ENCODE measurements at regions not wholly inside any gene's neighbourhood (a gene's known extent, or its start where the extent isn't known, plus 50 kb on each side); places are given as distances from the start of the nearest gene placed in this dataset.

DNA sequence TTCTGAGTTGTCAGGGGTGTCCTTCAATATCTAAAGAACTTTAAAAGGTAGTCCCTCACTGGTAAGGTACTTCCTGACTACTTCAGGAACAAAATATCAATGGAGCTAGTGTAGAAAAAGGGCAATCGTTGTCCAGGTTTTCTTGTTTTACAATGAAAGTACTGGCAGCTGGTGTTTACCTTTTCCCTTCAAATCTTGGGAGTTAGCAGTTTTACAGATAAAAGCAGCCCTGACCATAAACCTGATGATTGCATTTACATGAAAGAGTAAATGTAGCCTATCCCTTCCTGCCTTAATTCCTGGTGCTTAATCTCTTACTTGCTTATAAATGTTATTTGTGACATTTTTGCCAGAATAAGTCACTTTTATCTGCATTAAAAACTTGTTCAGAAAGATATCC, 559.9 kb upstream of the ARPP21 start:
- no peaks in the 10 kb centered on the region for H4K20me1 ChIP-seq (replicated peaks; ENCODE audit: insufficient read depth)
- H3K4me1 ChIP-seq (ENCODE audit: insufficient read depth) = no peaks in the 10 kb centered on the region
- no peaks in the 10 kb centered on the region for H3F3A ChIP-seq (replicated peaks; ENCODE audit: low read depth)
- Mint-ChIP-seq H3K4me1 (no peaks in the 10 kb centered on the region; the same call in 2 of the 3 replicates), H3K27me3 (ENCODE audit: insufficient read depth, low read depth, poor library complexity) (no peaks in the 10 kb centered on the region), H3K9me3 (no peaks in the 10 kb centered on the region), H3K27ac (no peak overlapping the region), H3K36me3 (ENCODE audit: low read depth) (no peaks in the 10 kb centered on the region), H3K4me3 (no peak overlapping the region)
- no peaks in the 10 kb centered on the region for H3K79me2 ChIP-seq (replicated peaks; ENCODE audit: insufficient read depth)
- H3K9me2 ChIP-seq (ENCODE audit: insufficient read depth) = 0 out of 2 replicates have a peak, but pooled peaks cover 2% of the 10 kb centered on the region
- no peak overlapping the region for H2AFZ ChIP-seq
- no peaks in the 10 kb centered on the region for H3K36me3 ChIP-seq (ENCODE audit: insufficient read depth)
- H3K4me2 ChIP-seq = no peak overlapping the region
- ATAC-seq = no peak
- no peak for DNase-seq (ENCODE audit: low spot score)
- no peak overlapping the region for H3K27ac ChIP-seq (ENCODE audit: low read depth)
- H3K4me3 ChIP-seq = no peak overlapping the region
- TF ChIP-seq EZH2 (IDR thresholded peaks at IDR 0.05; ENCODE audit: low read depth, unreplicated experiment) (no peak), NANOG (IDR thresholded peaks at IDR 0.05; ENCODE audit: borderline replicate concordance) (no peak), EZH2phosphoT487 (IDR thresholded peaks at IDR 0.05; ENCODE audit: unreplicated experiment) (no peak), STAT1 (IDR thresholded peaks at IDR 0.05; ENCODE audit: unreplicated experiment) (no peak), POLR2AphosphoS5 (IDR thresholded peaks at IDR 0.05; ENCODE audit: low read depth) (no peak)
- TF ChIP-seq, protein P1, sequence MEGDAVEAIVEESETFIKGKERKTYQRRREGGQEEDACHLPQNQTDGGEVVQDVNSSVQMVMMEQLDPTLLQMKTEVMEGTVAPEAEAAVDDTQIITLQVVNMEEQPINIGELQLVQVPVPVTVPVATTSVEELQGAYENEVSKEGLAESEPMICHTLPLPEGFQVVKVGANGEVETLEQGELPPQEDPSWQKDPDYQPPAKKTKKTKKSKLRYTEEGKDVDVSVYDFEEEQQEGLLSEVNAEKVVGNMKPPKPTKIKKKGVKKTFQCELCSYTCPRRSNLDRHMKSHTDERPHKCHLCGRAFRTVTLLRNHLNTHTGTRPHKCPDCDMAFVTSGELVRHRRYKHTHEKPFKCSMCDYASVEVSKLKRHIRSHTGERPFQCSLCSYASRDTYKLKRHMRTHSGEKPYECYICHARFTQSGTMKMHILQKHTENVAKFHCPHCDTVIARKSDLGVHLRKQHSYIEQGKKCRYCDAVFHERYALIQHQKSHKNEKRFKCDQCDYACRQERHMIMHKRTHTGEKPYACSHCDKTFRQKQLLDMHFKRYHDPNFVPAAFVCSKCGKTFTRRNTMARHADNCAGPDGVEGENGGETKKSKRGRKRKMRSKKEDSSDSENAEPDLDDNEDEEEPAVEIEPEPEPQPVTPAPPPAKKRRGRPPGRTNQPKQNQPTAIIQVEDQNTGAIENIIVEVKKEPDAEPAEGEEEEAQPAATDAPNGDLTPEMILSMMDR (conservative IDR thresholded peaks at IDR 0.05; ENCODE audit: low read depth in 2 of 2) = no peak
- TF ChIP-seq, protein P2, sequence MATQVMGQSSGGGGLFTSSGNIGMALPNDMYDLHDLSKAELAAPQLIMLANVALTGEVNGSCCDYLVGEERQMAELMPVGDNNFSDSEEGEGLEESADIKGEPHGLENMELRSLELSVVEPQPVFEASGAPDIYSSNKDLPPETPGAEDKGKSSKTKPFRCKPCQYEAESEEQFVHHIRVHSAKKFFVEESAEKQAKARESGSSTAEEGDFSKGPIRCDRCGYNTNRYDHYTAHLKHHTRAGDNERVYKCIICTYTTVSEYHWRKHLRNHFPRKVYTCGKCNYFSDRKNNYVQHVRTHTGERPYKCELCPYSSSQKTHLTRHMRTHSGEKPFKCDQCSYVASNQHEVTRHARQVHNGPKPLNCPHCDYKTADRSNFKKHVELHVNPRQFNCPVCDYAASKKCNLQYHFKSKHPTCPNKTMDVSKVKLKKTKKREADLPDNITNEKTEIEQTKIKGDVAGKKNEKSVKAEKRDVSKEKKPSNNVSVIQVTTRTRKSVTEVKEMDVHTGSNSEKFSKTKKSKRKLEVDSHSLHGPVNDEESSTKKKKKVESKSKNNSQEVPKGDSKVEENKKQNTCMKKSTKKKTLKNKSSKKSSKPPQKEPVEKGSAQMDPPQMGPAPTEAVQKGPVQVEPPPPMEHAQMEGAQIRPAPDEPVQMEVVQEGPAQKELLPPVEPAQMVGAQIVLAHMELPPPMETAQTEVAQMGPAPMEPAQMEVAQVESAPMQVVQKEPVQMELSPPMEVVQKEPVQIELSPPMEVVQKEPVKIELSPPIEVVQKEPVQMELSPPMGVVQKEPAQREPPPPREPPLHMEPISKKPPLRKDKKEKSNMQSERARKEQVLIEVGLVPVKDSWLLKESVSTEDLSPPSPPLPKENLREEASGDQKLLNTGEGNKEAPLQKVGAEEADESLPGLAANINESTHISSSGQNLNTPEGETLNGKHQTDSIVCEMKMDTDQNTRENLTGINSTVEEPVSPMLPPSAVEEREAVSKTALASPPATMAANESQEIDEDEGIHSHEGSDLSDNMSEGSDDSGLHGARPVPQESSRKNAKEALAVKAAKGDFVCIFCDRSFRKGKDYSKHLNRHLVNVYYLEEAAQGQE (IDR thresholded peaks at IDR 0.05; ENCODE audit: unreplicated experiment) = no peak
- TF ChIP-seq, protein P3, sequence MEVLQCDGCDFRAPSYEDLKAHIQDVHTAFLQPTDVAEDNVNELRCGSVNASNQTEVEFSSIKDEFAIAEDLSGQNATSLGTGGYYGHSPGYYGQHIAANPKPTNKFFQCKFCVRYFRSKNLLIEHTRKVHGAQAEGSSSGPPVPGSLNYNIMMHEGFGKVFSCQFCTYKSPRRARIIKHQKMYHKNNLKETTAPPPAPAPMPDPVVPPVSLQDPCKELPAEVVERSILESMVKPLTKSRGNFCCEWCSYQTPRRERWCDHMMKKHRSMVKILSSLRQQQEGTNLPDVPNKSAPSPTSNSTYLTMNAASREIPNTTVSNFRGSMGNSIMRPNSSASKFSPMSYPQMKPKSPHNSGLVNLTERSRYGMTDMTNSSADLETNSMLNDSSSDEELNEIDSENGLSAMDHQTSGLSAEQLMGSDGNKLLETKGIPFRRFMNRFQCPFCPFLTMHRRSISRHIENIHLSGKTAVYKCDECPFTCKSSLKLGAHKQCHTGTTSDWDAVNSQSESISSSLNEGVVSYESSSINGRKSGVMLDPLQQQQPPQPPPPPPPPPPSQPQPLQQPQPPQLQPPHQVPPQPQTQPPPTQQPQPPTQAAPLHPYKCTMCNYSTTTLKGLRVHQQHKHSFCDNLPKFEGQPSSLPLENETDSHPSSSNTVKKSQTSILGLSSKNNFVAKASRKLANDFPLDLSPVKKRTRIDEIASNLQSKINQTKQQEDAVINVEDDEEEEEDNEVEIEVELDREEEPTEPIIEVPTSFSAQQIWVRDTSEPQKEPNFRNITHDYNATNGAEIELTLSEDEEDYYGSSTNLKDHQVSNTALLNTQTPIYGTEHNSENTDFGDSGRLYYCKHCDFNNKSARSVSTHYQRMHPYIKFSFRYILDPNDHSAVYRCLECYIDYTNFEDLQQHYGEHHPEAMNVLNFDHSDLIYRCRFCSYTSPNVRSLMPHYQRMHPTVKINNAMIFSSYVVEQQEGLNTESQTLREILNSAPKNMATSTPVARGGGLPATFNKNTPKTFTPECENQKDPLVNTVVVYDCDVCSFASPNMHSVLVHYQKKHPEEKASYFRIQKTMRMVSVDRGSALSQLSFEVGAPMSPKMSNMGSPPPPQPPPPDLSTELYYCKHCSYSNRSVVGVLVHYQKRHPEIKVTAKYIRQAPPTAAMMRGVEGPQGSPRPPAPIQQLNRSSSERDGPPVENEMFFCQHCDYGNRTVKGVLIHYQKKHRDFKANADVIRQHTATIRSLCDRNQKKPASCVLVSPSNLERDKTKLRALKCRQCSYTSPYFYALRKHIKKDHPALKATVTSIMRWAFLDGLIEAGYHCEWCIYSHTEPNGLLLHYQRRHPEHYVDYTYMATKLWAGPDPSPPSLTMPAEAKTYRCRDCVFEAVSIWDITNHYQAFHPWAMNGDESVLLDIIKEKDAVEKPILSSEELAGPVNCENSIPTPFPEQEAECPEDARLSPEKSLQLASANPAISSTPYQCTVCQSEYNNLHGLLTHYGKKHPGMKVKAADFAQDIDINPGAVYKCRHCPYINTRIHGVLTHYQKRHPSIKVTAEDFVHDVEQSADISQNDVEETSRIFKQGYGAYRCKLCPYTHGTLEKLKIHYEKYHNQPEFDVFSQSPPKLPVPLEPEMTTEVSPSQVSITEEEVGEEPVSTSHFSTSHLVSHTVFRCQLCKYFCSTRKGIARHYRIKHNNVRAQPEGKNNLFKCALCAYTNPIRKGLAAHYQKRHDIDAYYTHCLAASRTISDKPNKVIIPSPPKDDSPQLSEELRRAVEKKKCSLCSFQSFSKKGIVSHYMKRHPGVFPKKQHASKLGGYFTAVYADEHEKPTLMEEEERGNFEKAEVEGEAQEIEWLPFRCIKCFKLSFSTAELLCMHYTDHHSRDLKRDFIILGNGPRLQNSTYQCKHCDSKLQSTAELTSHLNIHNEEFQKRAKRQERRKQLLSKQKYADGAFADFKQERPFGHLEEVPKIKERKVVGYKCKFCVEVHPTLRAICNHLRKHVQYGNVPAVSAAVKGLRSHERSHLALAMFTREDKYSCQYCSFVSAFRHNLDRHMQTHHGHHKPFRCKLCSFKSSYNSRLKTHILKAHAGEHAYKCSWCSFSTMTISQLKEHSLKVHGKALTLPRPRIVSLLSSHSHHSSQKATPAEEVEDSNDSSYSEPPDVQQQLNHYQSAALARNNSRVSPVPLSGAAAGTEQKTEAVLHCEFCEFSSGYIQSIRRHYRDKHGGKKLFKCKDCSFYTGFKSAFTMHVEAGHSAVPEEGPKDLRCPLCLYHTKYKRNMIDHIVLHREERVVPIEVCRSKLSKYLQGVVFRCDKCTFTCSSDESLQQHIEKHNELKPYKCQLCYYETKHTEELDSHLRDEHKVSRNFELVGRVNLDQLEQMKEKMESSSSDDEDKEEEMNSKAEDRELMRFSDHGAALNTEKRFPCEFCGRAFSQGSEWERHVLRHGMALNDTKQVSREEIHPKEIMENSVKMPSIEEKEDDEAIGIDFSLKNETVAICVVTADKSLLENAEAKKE (CRISPR knock-in tag; IDR thresholded peaks at IDR 0.05) = no peak
- TF ChIP-seq, protein P4, sequence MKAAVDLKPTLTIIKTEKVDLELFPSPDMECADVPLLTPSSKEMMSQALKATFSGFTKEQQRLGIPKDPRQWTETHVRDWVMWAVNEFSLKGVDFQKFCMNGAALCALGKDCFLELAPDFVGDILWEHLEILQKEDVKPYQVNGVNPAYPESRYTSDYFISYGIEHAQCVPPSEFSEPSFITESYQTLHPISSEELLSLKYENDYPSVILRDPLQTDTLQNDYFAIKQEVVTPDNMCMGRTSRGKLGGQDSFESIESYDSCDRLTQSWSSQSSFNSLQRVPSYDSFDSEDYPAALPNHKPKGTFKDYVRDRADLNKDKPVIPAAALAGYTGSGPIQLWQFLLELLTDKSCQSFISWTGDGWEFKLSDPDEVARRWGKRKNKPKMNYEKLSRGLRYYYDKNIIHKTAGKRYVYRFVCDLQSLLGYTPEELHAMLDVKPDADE (IDR thresholded peaks at IDR 0.05) = no peak
- H3K27me3 ChIP-seq (ENCODE audit: insufficient read depth) = no peaks in the 10 kb centered on the region

Data from GM23338 (cell line).